Lower leg skin (tissue), 4 donors: ENCODE measurements at regions not wholly inside any gene's neighbourhood (a gene's known extent, or its start where the extent isn't known, plus 50 kb on each side); places are given as distances from the start of the nearest gene placed in this dataset.

Experiments used
- DNase-seq, 2 donors: peaks; one replicate each; pipeline ENCODE4 v3.0.0-alpha.2; 2019; ENCODE audit warnings: low spot score in 2 of 2
- H3K4me3 ChIP-seq: fragments of 200-600 bp; sonication (generic); 2 replicates; pipeline ENCODE4 v1.5.1; 2017; ENCODE audit warnings: mild to moderate bottlenecking, low read depth; ENCODE audit not compliant: poor library complexity, severe bottlenecking
- CTCF ChIP-seq, 3 donors: fragments of 450-650 bp; IDR thresholded peaks; one replicate each; pipeline ENCODE4 v1.5.1; 2016; ENCODE audit warnings: antibody characterized with exemption in 3 of 3, mild to moderate bottlenecking in 3 of 3, moderate library complexity in 2 of 3
- POLR2A ChIP-seq, 2 donors: fragments of 450-650 bp; IDR thresholded peaks; one replicate each; pipeline ENCODE4 v1.6.1; 2016 to 2017; ENCODE audit warnings: antibody characterized with exemption in 2 of 2, mild to moderate bottlenecking in 1 of 2, moderate library complexity in 1 of 2
- WGBS, 2 donors: methylation state at CpG; one replicate each; pipeline ENCODE4 v1.1.5; 2018; 5-methylcytosine and 5-hydroxymethylcytosine counted together
- intact Hi-C: fragments of 100-400 bp; cut with DNase I; formaldehyde crosslinking; loops from one replicate; pipeline ENCODE4 v1.15.0; 2023; ENCODE audit warnings: low total_unique reads

DNA sequence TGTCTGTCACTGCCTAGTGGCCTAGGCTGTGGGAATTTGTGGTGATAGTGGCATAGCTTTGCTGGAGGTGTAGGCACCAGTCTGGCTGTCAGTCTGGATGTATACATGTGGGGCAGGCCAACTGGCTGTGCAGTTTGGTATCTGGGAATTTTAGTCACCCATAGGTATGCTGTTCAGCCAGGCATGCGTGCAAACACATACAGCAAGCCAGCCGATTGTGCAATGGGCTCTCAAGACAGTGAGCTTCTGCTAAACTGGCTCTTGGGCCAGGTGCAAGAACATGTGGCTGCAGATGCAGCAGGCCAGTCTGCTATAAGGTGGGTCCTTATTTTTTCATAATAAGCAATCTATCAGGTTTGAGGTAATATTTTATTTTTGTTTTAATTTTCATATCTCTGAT lies 87.1 kb upstream of the PLSCR5 start:
- DNase-seq: no peak
- H3K4me3 ChIP-seq: no peak overlapping the region
- TF ChIP-seq POLR2A (IDR thresholded peaks at IDR 0.05) (no peak), CTCF (IDR thresholded peaks at IDR 0.05) (no peak)
- 88 to 89% methylated on average over 2 of the region's 2 CpGs for WGBS, 2 donors
- intact Hi-C loops: no loop called here

- WGBS, 2 donors: 76 to 80% methylated on average over 8 of the region's 8 CpGs
- intact Hi-C loops: no loop called here
- H3K4me3 ChIP-seq: no peak overlapping the region
- no peak for DNase-seq
- TF ChIP-seq CTCF (IDR thresholded peaks at IDR 0.05): no peak
- no peak for TF ChIP-seq POLR2A (IDR thresholded peaks at IDR 0.05)
Observed at GRCh38 chr3:146685050-146685814, 80.1 kb upstream of the PLSCR5 start.

DNA sequence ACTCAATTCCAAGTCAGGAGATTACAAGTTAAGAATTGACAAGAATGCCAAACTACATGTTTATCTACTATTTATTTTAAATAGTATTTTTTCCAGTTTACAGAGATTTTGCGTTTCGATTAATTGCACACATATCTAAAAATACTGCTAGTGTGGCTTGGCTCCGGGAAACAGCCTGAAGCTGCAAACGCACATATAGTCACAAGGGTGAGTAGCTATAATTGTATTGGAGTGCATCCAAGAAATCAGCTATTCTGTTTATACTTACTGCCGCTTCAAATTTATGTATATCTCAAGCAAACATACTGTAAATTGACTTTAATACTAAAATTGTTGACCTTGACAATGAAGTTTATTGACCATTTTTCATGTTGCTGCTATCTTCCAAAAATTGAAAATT lies 77.0 kb upstream of the PLSCR5 start:
- intact Hi-C loops: no loop called here
- no peak overlapping the region for H3K4me3 ChIP-seq
- TF ChIP-seq POLR2A (IDR thresholded peaks at IDR 0.05): no peak
- no peak for TF ChIP-seq CTCF (IDR thresholded peaks at IDR 0.05)
- DNase-seq: no peak
- 24 to 26% methylated on average over 5 of the region's 5 CpGs for WGBS, 2 donors

- TF ChIP-seq POLR2A (IDR thresholded peaks at IDR 0.05) (no peak), CTCF (IDR thresholded peaks at IDR 0.05) (no peak)
- intact Hi-C loops: no loop called here
- 72 to 73% methylated on average over 4 of the region's 4 CpGs for WGBS, 2 donors
Observed at GRCh38 chr3:146680617-146681016, 75.5 kb upstream of the PLSCR5 start.

GRCh38 chr3:146679995-146680394 lies 74.8 kb upstream of the PLSCR5 start:
- intact Hi-C loops: no loop called here
- DNase-seq: no peak
- no peak for TF ChIP-seq CTCF (IDR thresholded peaks at IDR 0.05)
- TF ChIP-seq POLR2A (IDR thresholded peaks at IDR 0.05): no peak
- H3K4me3 ChIP-seq: no peak overlapping the region
- 70 to 74% methylated on average over 3 of the region's 3 CpGs for WGBS, 2 donors

More at GRCh38 chr3:146680617-146681016, 75.5 kb upstream of the PLSCR5 start:
- H3K4me3 ChIP-seq: no peak overlapping the region
- DNase-seq: no peak

GRCh38 chr3:146679191-146679590 lies 74.0 kb upstream of the PLSCR5 start:
- 77 to 80% methylated on average over 3 of the region's 3 CpGs for WGBS, 2 donors

More at GRCh38 chr3:146679191-146679590, 74.0 kb upstream of the PLSCR5 start:
- intact Hi-C loops: no loop called here
- no peak for DNase-seq
- no peak overlapping the region for H3K4me3 ChIP-seq
- TF ChIP-seq CTCF (IDR thresholded peaks at IDR 0.05) (no peak), POLR2A (IDR thresholded peaks at IDR 0.05) (no peak)
